GM19438 (cell line): ENCODE measurements at regions not wholly inside any gene's neighbourhood (a gene's known extent, or its start where the extent isn't known, plus 50 kb on each side); places are given as distances from the start of the nearest gene placed in this dataset.

Source experiments
- ATAC-seq: cut with Tn5 transposase; IDR thresholded peaks from one replicate; pipeline ENCODE4 v1.9.1; 2021; ENCODE audit warnings: low read depth; ENCODE audit not compliant: unreplicated experiment

- ATAC-seq = no peak
Observed at GRCh38 chr1:216793973-216794372, 70.7 kb upstream of the ESRRG start.

GRCh38 chr1:216793303-216793702, 70.1 kb upstream of the ESRRG start:
- no peak for ATAC-seq

- no peak for ATAC-seq
Observed at GRCh38 chr1:216788671-216789070, 65.4 kb upstream of the ESRRG start.

- ATAC-seq = no peak
Observed at GRCh38 chr1:216785737-216786136, 62.5 kb upstream of the ESRRG start.

- ATAC-seq = no peak
Observed at GRCh38 chr1:216785221-216785620, 62.0 kb upstream of the ESRRG start.

- no peak for ATAC-seq
Observed at GRCh38 chr1:216779686-216780085, 56.5 kb upstream of the ESRRG start.

GRCh38 chr1:216778737-216779136, 55.5 kb upstream of the ESRRG start:
- ATAC-seq = no peak

- no peak for ATAC-seq
Observed at GRCh38 chr1:216777148-216777547, 53.9 kb upstream of the ESRRG start.
